Medulla oblongata (tissue), 1 donor: ENCODE measurements at regions not wholly inside any gene's neighbourhood (a gene's known extent, or its start where the extent isn't known, plus 50 kb on each side); places are given as distances from the start of the nearest gene placed in this dataset.

Source experiments
- DNase-seq: peaks from one replicate; pipeline ENCODE4 v3.0.0-alpha.2; 2015; ENCODE audit errors: extremely low spot score

DNA sequence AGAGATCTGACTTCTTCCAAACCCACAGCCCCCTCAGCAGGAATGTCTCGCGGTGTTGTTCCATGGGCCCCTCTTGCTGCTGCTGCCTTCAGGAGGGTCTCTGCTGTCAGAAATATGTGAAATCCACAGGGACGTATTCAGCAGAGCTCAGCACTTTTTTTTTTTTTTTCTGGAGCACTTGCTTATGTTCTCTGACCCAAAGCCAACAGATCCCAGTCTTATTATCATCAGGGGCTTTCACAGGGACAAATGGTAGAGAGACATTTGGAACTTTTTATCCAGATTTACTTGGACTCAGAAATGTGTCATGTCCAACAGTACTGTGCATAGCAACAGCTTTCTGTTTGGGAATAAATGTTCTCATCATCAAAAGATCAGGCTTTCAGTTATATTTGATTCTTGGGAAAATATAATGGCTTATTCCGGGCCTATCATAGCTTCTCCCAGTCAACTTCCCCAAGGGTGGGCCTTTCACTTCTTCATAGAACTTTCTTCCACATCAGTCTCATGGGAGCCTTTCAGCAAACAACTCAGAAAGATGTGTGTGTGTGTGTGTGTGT is 332.7 kb downstream of the ZNF536 start:
- DNase-seq = no peak

- no peak for DNase-seq
Measured at GRCh38 chr19:30703645-30704044, 331.5 kb downstream of the ZNF536 start.

- DNase-seq = no peak
Measured at GRCh38 chr19:30701178-30701577, 329.0 kb downstream of the ZNF536 start.

- no peak for DNase-seq
Measured at GRCh38 chr19:30699871-30700280, 327.7 kb downstream of the ZNF536 start.

- DNase-seq = no peak
Measured at GRCh38 chr19:30696514-30696913, 324.3 kb downstream of the ZNF536 start.

DNA sequence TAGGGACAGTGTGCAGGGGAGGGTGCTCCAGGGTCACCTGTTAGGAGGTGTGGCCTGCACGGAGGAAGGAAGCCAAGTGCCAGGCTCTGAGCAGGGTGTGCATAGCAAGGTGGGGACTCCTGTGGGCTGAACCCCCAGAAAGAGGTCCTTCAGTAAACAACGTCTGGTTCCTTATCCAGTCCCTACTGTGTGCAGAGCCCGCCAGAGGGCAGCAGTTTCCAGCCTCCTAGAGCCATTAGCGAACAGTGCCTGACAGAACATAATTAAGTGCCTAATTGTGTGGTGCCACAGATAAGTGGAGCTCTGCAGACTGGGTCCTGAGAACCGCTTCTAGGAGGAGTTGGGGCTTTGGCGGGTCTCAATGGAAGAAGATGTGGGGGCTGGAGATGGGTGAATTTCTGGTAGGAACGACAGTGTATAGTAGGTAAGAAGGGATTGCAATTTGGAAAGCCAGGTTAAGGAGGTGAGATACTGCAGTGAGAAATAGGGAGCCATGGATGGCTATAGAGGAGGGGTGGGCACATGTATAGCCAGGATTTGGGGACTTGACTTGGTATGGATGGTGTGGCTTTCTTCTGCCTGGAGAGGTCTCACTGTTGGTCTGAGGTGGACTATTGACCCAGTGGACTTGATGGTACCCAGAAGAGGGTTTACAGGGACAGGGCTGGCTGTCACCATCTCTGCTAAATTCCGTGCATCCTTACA is 323.1 kb downstream of the ZNF536 start:
- no peak for DNase-seq

DNA sequence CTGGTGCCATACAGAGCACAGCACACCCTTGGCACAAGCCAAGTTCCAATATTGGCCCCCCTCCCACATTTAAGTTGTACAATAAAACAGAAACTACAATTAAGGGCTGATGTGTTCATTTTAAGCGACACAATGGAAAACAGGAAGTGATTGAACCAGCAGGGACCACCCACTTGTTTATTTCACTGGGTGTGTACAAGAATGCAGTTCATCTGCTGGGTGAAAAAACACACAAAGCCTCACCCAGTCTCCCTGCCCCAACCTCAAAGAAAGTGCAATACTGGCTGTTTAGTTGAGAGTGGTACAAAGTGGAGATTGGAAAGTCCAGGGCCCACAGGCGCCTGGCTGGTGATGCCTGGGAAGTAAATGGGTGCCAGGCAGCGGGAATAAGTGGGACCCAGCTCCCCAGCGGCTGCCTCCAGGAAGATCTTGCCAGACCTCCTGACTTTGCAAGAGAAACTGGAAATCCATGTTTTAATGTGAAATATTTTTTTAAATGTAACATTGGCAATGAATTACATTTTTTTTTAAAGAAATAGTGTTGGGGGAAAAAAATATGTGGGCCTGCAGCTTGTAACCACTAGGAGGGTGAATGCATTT is 322.1 kb downstream of the ZNF536 start:
- DNase-seq = no peak

DNA sequence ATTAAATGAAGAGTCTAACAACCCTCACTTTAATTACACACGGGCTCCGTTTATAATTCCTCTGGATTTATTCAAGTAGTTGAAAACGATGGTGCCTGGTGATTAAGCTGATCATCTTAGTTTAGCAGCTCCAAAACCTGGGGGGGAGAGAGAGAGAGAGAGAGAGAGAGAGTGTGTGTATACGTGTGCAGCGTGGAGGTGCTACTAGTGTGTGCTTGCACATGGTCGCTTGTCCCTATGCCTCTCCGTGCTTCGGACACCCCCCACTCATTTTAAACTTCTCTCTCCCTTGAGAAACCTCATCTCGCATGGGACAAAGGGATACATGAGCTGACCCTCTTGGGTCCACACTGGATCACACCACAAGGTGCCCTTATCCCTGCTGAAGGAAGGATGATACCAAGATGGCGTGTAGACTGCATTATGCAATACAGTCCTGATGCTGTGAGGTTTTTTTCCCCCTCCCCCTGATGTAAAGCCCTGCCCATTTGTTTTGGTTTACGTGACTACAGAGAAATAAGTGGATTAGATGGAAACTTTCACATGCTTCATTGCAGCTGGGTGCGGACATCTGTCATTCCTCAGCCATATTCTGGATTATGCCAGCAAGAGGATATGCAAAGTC is 320.8 kb downstream of the ZNF536 start:
- no peak for DNase-seq

DNA sequence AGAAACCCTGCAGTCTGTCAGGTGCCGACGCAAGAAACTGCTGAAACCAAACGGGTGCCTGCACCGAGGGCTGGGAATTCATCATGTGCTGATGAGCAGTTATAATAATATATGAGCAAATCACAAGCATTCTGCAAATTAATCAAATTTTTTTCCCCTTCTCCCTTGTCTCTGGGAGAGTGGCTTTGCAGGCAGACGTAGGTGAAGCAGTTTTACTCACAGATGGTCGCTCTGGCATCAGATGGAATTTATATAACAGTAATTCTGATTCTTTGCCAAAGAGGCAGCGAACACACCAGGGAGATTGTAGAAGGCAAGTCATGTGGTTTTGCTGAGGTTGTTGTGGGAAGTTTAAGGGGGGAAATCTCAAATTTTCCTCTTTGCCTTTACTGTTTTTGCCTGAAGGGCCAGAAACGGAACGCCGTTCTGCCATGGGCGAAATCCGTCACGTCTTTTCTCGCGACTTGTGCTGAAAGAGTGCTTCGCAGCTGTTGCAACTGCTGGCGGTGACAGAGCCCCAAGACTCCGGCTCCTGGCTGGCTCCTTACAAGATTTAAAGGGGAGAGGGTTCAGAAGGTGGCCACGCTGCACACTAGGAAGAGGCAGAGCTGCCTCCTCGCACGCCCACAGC is 320.1 kb downstream of the ZNF536 start:
- peak; percentile 11 for DNase-seq

- no peak for DNase-seq
Measured at GRCh38 chr19:30691819-30692166, 319.6 kb downstream of the ZNF536 start.

DNA sequence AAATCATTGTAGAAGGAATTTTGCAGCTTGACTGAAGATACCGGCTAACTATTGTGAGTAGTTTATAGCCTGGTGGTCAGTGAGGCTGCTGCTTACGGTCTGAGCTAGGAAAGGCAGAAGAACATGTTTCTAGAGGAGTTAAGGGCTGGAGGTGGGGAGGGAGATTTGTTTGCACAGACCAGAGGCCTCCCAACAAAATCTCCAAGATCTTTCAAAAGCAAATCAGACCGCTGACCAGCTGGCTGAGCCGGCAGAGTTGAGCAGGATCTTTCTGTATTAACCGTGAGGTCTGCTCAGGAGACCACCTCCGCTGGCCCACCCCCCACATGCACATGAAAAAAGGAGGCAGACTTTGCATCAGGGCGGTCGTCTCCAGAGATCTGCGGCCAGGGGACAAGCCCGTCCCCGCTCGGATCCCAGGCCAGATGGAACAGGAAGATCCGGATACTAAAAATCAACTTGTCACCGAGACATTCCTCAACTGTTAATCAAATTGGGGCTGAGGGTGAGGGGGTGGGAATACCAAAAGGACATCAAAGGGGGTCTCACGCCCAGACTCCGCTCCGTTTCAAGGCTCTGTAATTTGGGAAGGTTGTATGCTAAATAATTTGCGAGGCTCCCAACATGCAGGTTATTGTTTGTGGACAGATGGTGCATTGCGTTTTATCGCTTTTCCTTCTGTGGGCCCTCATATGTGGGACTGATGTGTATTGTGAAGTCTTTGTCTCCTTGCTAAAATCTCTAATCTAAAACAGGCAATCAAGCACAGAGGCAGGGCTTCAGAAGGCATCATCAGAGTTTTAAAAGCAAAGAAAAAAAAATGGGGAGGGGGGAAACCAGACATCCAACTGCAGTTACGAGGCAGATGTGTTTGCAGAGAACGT is 319.0 kb downstream of the ZNF536 start:
- no peak for DNase-seq

DNA sequence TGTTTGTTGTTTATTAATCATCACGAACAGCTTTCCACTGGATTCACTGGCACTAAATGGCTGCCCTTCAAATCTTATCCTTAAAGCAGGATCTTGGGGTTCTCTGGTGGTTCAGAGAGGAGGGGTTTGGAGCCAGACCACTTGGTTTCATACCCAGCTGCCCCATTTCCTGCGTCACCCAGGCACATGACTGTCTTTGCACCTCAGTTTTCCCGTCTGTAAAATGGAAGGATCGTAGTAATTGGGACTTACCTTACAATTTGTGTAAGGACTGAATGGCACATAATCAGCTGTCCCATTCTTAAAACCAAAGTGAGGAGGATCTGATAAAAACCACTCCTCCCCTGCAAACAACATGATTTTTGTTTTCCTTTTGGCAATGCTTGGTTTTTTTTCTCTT is 318.3 kb downstream of the ZNF536 start:
- no peak for DNase-seq

GRCh38 chr19:30689474-30689873 is 317.3 kb downstream of the ZNF536 start:
- DNase-seq = no peak

- no peak for DNase-seq
Measured at GRCh38 chr19:30688696-30689095, 316.5 kb downstream of the ZNF536 start.

DNA sequence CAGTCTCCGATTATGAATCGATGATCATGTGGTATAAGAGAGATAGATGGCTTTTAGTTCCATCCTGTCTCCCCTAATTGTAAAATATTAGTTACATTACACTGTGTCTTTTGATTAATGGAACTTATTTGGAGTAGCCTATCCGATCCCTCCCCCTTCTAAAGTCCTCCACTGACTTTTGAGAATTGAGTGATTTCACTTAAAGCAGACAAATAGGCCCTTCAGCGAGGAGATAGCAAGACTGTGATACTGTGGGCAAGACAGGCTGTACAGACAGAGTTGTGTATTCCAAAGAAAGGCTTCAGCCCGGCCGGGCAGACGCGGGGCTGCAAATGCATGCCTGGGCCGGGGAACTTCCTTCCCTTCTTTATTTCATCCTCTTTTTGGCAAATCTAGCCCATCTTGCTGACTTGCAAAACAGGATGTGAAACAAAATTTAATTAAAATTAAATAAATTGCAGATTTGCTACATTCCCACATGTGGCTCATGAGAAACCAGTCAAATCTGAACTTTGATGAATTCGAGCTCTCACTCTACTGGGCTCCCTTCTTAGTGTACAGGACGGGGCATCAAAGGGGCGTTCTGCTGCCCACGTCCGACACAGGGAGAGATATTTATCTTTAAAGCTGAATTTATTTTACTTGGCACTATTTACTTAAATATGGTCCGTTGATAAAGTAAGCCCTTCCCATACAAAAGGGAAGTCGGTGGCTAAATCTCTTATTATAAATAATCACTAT is 314.8 kb downstream of the ZNF536 start:
- no peak for DNase-seq

- no peak for DNase-seq
Measured at GRCh38 chr19:30686176-30686820, 314.1 kb downstream of the ZNF536 start.

- no peak for DNase-seq
Measured at GRCh38 chr19:30685426-30686000, 313.3 kb downstream of the ZNF536 start.

DNA sequence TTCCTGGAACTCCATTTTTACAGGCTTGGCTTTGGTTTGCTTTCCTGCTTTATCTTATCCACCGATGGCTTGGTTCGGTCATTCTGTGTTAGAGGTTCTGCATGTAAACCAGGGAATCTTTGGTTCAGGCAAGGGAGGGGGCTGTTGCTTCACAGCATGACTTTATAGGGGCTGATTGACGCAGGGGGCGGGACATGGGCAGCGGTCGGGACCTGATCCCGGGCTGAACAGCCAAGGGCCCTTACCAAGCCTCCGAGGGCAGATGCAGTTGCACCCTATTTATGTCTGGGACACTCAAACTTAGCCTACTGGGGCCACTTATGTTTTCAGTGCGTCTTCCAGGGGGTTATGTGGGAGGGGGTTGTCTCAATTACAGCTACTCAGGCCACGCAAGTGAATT is 312.4 kb downstream of the ZNF536 start:
- no peak for DNase-seq

DNA sequence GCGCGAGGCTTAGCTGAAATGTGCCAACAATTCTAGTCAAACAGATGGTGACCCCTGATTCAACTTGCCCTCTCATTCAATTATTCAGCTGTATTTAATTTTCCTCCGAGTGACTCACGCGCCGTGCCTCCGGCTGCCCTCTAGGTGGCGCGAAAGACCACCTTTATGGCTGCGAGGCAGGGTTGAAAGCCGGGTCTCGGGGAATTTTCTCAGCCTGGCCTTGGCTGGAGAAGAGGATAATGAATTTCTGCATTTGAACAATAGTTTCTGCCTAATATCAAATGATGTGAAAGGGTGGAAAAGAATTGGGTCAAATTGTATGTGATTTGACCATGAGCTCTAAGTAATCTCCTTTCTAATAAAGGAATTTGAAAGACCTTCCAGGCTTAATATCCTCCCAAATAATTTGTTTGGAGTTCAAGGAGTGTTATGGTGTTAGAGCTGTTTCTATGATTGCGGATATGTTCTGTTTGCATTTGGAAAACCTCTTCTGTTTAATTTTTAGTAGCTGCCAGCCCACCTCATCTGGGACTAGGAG is 310.9 kb downstream of the ZNF536 start:
- DNase-seq = peak; percentile 85
